HepG2 (cell line): ENCODE measurements at regions not wholly inside any gene's neighbourhood (a gene's known extent, or its start where the extent isn't known, plus 50 kb on each side); places are given as distances from the start of the nearest gene placed in this dataset.

Source experiments
- CENPX ChIP-seq: sonication (generic); formaldehyde crosslinking; IDR thresholded peaks from 2 replicates; pipeline ENCODE4 v1.9.0; 2021; ENCODE audit warnings: mild to moderate bottlenecking, missing genetic modification reagents, moderate library complexity
- ESRRA ChIP-seq: sonication (generic); formaldehyde crosslinking; IDR thresholded peaks from 2 replicates; pipeline ENCODE4 v1.5.1; 2020; ENCODE audit warnings: mild to moderate bottlenecking, low read depth, missing genetic modification reagents
- HNF1A ChIP-seq, 2 experiments: sonication (generic) in 1 of 2; formaldehyde crosslinking in 1 of 2; IDR thresholded peaks; 2 replicates each; pipeline versions ENCODE4 v1.4.0 to v1.6.1; 2016 to 2020; ENCODE audit warnings: borderline replicate concordance in 1 of 2, low read depth in 1 of 2, mild to moderate bottlenecking in 1 of 2, missing genetic modification reagents in 1 of 2
- ISL2 ChIP-seq: sonication (generic); formaldehyde crosslinking; IDR thresholded peaks from 2 replicates; pipeline ENCODE4 v1.5.0; 2020; ENCODE audit warnings: missing genetic modification reagents
- MLLT10 ChIP-seq: sonication (generic); formaldehyde crosslinking; IDR thresholded peaks from 2 replicates; pipeline ENCODE4 v1.4.0; 2020; ENCODE audit warnings: missing genetic modification reagents
- RXRA ChIP-seq: sonication (generic); formaldehyde crosslinking; IDR thresholded peaks from 2 replicates; pipeline ENCODE4 v1.5.1; 2020; ENCODE audit warnings: missing genetic modification reagents
- THAP11 ChIP-seq: IDR thresholded peaks from 2 replicates; pipeline ENCODE4 v1.6.1; 2016; ENCODE audit warnings: missing biosample characterization, missing genetic modification reagents
- ZNF263 ChIP-seq: sonication (generic); formaldehyde crosslinking; IDR thresholded peaks from 2 replicates; pipeline ENCODE4 v1.4.0; 2020; ENCODE audit warnings: missing genetic modification reagents
- ZNF276 ChIP-seq: sonication (generic); formaldehyde crosslinking; IDR thresholded peaks from 2 replicates; pipeline ENCODE4 v1.4.0; 2020; ENCODE audit warnings: mild to moderate bottlenecking, low read depth, missing genetic modification reagents
- ZNF589 ChIP-seq: sonication (generic); formaldehyde crosslinking; conservative IDR thresholded peaks from 2 replicates; pipeline ENCODE4 v1.8.0; 2022; ENCODE audit warnings: mild to moderate bottlenecking, moderate library complexity, missing genetic modification reagents
- ZNF75D ChIP-seq: sonication (generic); formaldehyde crosslinking; IDR thresholded peaks from 2 replicates; pipeline ENCODE4 v1.8.1; 2023; ENCODE audit warnings: missing genetic modification reagents, mild to moderate bottlenecking, borderline replicate concordance

DNA sequence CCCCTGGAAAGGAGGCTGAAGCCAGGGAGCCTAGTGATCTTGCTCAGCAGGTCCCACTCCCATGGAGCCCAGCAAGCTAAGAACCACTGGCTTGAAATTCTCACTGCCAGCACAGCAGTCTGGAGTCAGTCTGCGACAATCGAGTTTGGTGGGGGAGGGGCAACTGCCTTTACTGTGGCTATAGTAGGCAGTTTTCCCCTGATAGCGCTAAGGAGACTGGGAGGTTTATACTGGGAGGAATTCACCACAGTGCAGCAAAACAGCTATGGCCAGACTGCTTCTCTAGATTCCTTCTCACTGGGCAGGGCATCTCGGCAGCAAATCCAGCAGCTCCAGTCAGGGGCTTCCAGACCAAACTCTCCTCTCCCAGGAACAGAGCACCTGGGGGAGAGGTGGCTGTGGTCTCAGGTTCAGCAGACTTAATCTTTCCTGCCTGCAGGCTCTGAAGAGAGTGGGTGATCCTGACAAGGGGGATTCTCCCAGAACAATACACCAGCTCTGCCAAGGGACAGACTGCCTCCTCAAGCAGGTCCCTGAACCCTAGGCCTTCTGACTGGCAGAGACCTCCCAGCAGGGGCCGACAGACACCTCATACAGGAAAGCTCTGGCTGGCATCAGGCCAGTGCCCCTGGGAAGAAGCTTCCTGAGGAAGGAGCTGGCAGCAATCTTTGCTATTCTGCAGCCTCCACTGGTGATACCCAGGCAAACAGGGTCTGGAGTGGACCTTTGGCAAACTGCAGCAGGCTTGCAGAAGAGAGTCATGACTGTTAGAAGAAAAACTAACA, 548.5 kb upstream of the NEGR1 start (continued):
- no peak for TF ChIP-seq ESRRA (CRISPR knock-in tag)
- TF ChIP-seq ZNF75D, result no peak
- no peak for TF ChIP-seq MLLT10 (CRISPR knock-in tag)
- TF ChIP-seq ISL2, result no peak
- no peak for TF ChIP-seq HNF1A (IDR thresholded peaks at IDR 0.05; ENCODE audit: low read depth)
- no peak for TF ChIP-seq HNF1A (CRISPR knock-in tag; IDR thresholded peaks at IDR 0.05; ENCODE audit: borderline replicate concordance)
- no peak for TF ChIP-seq ZNF589 (CRISPR knock-in tag)
- TF ChIP-seq CENPX (CRISPR knock-in tag), result no peak
- TF ChIP-seq THAP11, result no peak
- TF ChIP-seq ZNF263 (CRISPR knock-in tag), result no peak
- TF ChIP-seq RXRA (CRISPR knock-in tag), result no peak
- no peak for TF ChIP-seq ZNF276 (CRISPR knock-in tag)
- TF ChIP-seq, all 625 proteins: peak for 0
